Uterus (tissue), 3 donors: ENCODE measurements at regions not wholly inside any gene's neighbourhood (a gene's known extent, or its start where the extent isn't known, plus 50 kb on each side); places are given as distances from the start of the nearest gene placed in this dataset.

Experiments
- DNase-seq, 2 donors: peaks; one replicate each; pipeline ENCODE4 v3.0.0-alpha.2; 2019 to 2020
- H3K27ac ChIP-seq, 2 donors: fragments of 200-600 bp; sonication (generic); 1 replicate in 1 of 2; 2 replicates in 1 of 2; pipeline ENCODE4 v1.5.1; 2016 to 2018
- H3K27me3 ChIP-seq, 2 donors: fragments of 200-600 bp; sonication (generic); one replicate each; pipeline ENCODE4 v1.5.1; 2018 to 2019; ENCODE audit warnings: control low read depth in 1 of 2
- H3K36me3 ChIP-seq, 2 donors: fragments of 200-600 bp; sonication (generic); one replicate each; pipeline ENCODE4 v1.5.1; 2019; ENCODE audit warnings: control low read depth in 1 of 2
- H3K4me1 ChIP-seq, 2 donors: fragments of 200-600 bp; sonication (generic); one replicate each; pipeline ENCODE4 v1.5.1; 2018 to 2019; ENCODE audit warnings: control low read depth in 1 of 2
- H3K4me3 ChIP-seq, 2 donors: fragments of 200-600 bp; sonication (generic); 1 replicate in 1 of 2; 2 replicates in 1 of 2; pipeline ENCODE4 v1.5.1; 2018 to 2019; ENCODE audit warnings: mild to moderate bottlenecking in 1 of 2
- H3K9me3 ChIP-seq, 2 donors: fragments of 200-600 bp; sonication (generic); one replicate each; pipeline ENCODE4 v1.5.1; 2019; ENCODE audit warnings: control low read depth in 1 of 2
- CTCF ChIP-seq, 4 experiments: fragments of 200-600 bp in 2 of 4; fragments of 450-650 bp in 2 of 4; sonication (generic) in 2 of 4; IDR thresholded peaks; one replicate each; pipeline ENCODE4 v1.5.1; 2016 to 2019; ENCODE audit warnings: antibody characterized with exemption in 4 of 4, mild to moderate bottlenecking in 2 of 4, moderate library complexity in 1 of 4
- POLR2A ChIP-seq, 2 donors: fragments of 450-650 bp; IDR thresholded peaks; one replicate each; pipeline ENCODE4 v1.6.1; 2016; ENCODE audit warnings: antibody characterized with exemption in 2 of 2, mild to moderate bottlenecking in 1 of 2, moderate library complexity in 1 of 2
- intact Hi-C: fragments of 100-400 bp; cut with DNase I; formaldehyde crosslinking; loops from one replicate; pipeline ENCODE4 v1.15.1; 2023; ENCODE audit warnings: low total_unique reads
- donor health status: DM: yes; HTN: yes; CAD: no.

DNA sequence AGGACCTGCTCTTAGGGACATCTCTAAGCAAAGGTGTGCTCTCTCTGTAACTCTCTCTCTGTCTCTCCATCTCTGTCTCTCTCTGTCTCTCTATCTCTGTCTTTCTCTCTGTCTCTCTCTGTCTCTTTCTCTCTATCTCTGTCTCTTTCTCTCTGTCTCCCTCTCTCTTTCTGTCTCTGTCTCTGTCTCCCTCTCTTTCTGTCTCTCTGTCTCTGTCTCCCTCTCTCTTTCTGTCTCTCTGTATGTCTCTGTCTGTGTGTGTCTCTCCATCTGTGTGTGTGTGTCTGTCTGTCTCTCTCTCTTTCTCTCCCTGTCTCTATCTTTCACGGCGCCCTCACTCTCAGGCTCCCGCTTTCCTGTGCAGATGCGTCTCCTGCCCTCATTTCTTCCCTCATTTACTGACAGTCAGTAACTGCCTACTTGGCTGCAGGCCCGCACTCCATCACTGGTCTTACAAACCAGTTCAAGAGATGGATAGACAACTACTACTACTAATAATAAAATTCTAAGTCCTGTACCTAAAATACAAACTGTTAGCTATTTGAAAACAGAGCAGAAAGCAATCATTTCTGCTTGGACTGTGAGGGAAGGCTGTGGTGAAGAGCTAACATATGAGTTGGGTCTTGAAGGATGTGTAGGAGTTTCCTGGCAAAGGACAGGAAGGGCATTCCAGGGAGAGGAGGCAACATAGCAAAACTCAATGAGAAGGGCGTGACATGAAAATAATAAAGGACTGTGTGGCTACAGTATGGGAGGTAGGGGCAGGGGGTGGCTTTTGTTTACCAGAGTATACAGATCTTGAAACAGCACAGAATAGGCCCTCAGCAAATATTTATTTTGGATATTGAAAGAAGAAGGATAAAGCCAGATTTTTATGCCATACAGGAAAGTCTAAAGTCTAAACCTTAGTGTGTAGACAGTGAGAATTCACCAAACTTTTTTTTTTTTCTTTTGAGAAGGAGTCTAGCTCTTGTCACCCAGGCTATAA, 67.8 kb upstream of the TAB2 start:
- Histone ChIP-seq H3K27me3 (no peaks in the 10 kb centered on the region), H3K4me3 (no peak overlapping the region), H3K9me3 (no peaks in the 10 kb centered on the region), H3K27ac (no peak overlapping the region), H3K4me1 (no peaks in the 10 kb centered on the region), H3K36me3 (no peaks in the 10 kb centered on the region)
- DNase-seq: no peak
- TF ChIP-seq POLR2A (IDR thresholded peaks at IDR 0.05) (no peak), CTCF (IDR thresholded peaks at IDR 0.05) (no peak)
- intact Hi-C loops: no loop called here

DNA sequence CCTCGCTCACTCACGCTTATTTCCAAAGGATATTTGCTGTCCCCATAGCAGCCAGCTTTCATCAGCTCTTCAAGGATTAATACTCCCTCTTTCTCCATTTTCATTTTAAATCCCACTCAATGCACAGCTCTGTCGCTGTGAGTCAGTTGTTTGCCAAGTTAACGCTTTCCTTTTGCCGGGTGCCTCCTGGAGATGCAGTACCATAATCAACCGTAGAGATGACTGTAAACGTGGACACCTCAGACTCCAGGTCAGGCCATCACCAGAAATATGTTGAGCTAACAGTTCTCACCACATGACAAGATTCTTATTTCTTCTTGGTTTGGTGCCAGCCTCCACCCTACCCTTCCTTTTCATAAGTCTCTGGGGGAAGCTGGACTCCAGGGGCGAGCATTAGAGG, 66.6 kb upstream of the TAB2 start:
- TF ChIP-seq CTCF (IDR thresholded peaks at IDR 0.05) (no peak), POLR2A (IDR thresholded peaks at IDR 0.05) (no peak)
- no peaks in the 10 kb centered on the region for H3K36me3 ChIP-seq
- intact Hi-C loops: no loop called here
- DNase-seq: no peak
- no peak overlapping the region for H3K4me3 ChIP-seq
- no peaks in the 10 kb centered on the region for H3K27me3 ChIP-seq
- no peak overlapping the region for H3K27ac ChIP-seq
- H3K9me3 ChIP-seq: no peaks in the 10 kb centered on the region
- no peaks in the 10 kb centered on the region for H3K4me1 ChIP-seq

- no peaks in the 10 kb centered on the region for H3K9me3 ChIP-seq
- H3K36me3 ChIP-seq: no peaks in the 10 kb centered on the region
- intact Hi-C loops: no loop called here
- no peaks in the 10 kb centered on the region for H3K4me1 ChIP-seq
- no peak overlapping the region for H3K4me3 ChIP-seq
- H3K27me3 ChIP-seq: no peaks in the 10 kb centered on the region
- TF ChIP-seq CTCF (IDR thresholded peaks at IDR 0.05): no peak
- TF ChIP-seq POLR2A (IDR thresholded peaks at IDR 0.05): no peak
- DNase-seq: no peak
- H3K27ac ChIP-seq: no peak overlapping the region
These were observed 64.9 kb upstream of the TAB2 start for GRCh38 chr6:149252622-149253021.

- no peak for TF ChIP-seq POLR2A (IDR thresholded peaks at IDR 0.05)
- TF ChIP-seq CTCF (IDR thresholded peaks at IDR 0.05): no peak
- Histone ChIP-seq H3K4me1 (no peaks in the 10 kb centered on the region), H3K36me3 (no peaks in the 10 kb centered on the region), H3K4me3 (no peak overlapping the region), H3K27ac (no peak overlapping the region), H3K9me3 (no peaks in the 10 kb centered on the region), H3K27me3 (no peaks in the 10 kb centered on the region)
- DNase-seq: no peak
- intact Hi-C loops: no loop called here
These were observed 63.3 kb upstream of the TAB2 start for GRCh38 chr6:149254253-149254652.

DNA sequence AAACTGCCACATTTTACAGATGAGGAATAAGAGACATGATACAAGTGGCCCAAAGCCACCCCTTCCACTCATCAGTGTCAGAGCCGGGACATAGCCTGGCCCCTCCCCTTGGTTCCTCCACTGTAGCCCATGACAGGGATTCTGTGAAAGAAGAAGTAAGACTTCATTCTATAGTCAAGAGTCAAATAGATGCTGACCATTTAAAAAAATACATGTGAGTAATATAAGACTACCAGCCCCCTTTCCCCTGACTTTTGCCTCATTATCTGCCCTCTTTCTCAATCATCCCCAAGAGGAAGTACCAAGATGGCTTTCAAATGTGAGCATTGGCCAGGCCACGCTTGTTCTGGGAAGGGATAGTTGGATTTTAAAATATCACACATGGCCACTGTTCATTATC, 57.8 kb upstream of the TAB2 start:
- Histone ChIP-seq H3K4me3 (no peak overlapping the region), H3K4me1 (no peaks in the 10 kb centered on the region)
- TF ChIP-seq POLR2A (IDR thresholded peaks at IDR 0.05) (no peak), CTCF (IDR thresholded peaks at IDR 0.05) (no peak)

More for the DNA sequence above, 57.8 kb upstream of the TAB2 start:
- H3K36me3 ChIP-seq: no peaks in the 10 kb centered on the region
- H3K9me3 ChIP-seq: no peaks in the 10 kb centered on the region
- intact Hi-C loops: no loop called here
- no peaks in the 10 kb centered on the region for H3K27me3 ChIP-seq
- no peak for DNase-seq
- no peak overlapping the region for H3K27ac ChIP-seq
